GM13976 (cell line): ENCODE measurements at regions not wholly inside any gene's neighbourhood (a gene's known extent, or its start where the extent isn't known, plus 50 kb on each side); places are given as distances from the start of the nearest gene placed in this dataset.

Experiments
- DNase-seq: peaks from one replicate; pipeline ENCODE4 v3.0.0; 2012; ENCODE audit warnings: low spot score
- in situ Hi-C: fragments of 300-500 bp; cut with MboI; formaldehyde crosslinking; loops from one replicate; pipeline ENCODE4 v1.12.0; 2022; ENCODE audit warnings: low sequenced_read_pairs, mixed read lengths, inconsistent platforms; ENCODE audit not compliant: unreplicated experiment
- TF ChIP-seq, protein P1 (sequence below): IDR thresholded peaks from 2 replicates; pipeline ENCODE4 v1.5.1; 2012; ENCODE audit warnings: borderline replicate concordance, mild to moderate bottlenecking; ENCODE audit not compliant: insufficient read depth; ENCODE audit errors: extremely low read depth, missing control alignments, control extremely low read depth

DNA sequence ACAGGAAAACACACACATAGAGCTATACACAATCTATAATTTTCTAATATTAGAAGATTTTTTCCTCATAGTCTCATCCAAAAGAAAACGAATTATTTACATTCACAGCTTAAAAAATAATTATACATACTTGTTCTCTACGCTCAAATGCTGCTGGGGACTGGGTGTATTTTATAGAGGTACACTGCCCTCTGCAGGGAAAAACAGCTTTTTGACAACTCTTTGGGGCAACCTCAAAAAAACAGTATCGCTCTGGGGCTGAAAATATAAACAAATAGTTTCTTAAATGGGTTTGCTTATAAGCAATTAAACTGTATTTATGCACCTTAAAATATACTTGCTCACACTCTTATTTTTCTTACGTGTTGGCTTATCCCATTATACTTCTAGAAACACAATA lies 261.8 kb upstream of the PSMD7 start:
- TF ChIP-seq, protein P1, sequence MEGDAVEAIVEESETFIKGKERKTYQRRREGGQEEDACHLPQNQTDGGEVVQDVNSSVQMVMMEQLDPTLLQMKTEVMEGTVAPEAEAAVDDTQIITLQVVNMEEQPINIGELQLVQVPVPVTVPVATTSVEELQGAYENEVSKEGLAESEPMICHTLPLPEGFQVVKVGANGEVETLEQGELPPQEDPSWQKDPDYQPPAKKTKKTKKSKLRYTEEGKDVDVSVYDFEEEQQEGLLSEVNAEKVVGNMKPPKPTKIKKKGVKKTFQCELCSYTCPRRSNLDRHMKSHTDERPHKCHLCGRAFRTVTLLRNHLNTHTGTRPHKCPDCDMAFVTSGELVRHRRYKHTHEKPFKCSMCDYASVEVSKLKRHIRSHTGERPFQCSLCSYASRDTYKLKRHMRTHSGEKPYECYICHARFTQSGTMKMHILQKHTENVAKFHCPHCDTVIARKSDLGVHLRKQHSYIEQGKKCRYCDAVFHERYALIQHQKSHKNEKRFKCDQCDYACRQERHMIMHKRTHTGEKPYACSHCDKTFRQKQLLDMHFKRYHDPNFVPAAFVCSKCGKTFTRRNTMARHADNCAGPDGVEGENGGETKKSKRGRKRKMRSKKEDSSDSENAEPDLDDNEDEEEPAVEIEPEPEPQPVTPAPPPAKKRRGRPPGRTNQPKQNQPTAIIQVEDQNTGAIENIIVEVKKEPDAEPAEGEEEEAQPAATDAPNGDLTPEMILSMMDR = no peak
- no peak for DNase-seq
- in situ Hi-C loops = no loop called here

DNA sequence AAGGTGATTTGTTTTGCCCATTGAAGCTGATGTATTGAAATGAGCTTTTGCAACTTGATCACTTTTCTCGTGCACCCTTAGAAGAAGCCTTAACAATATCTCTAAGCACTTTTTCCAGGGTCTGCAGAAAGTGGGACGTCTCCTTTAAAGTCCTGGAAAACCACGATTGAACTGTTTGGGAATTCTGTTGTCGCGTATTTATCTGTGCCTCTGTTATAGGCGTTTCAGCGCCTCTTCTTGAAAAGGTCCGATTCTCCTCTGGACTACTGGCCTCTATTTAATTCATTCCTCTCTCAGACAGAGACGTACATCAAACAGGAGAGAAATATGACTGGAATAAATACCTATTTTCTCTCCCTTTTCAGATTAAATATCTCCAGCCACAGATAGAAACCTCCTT lies 262.4 kb upstream of the PSMD7 start:
- DNase-seq = no peak
- in situ Hi-C loops = no loop called here

DNA sequence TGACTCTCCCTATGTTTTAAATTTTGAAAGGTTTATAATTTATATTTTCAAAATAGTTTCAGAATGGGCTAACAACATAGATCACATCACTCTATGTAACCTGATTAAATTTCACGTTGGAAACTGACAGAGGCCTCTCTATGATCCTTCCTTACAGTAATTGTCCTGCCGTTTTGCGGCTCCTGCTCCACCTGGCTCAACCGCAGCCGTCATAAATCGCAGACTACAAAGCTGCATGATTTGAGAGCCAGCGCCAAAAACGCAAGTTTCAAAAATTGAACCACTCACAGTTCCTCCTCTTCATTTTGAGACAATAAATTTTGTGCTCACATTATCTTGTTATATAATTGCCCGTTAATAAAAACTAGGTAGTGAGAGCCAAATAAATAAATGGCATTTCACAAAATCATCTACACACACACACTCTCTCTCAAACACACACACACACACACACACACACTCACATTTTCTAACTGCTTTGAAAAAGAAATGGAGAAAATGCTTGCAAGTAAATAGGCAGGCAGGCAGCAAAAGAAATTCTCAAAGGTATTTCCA lies 263.1 kb upstream of the PSMD7 start:
- TF ChIP-seq, protein P1 = no peak
- in situ Hi-C loops = no loop called here
- DNase-seq = no peak

More for the DNA sequence above, 262.4 kb upstream of the PSMD7 start:
- TF ChIP-seq, protein P1 = no peak

DNA sequence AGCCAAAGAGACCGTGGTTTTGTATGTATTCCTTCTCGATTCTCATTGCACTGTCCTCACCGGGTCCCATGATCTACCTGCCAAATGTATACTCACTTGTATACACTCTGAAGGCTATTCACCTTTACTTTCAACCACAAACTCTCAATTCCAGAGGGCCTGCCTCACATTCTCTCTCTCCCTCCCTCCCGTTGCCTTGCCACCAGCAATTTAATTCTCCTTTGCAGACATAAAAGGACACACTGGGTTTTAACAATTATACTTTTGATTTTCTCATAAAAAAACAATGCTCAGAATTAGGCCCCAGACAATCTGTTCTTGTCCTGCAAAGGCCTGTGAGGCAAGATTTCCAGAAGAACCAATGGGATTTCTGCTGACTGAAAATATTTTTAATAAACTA lies 265.1 kb upstream of the PSMD7 start:
- DNase-seq = no peak
- in situ Hi-C loops = no loop called here
- TF ChIP-seq, protein P1 = no peak

DNA sequence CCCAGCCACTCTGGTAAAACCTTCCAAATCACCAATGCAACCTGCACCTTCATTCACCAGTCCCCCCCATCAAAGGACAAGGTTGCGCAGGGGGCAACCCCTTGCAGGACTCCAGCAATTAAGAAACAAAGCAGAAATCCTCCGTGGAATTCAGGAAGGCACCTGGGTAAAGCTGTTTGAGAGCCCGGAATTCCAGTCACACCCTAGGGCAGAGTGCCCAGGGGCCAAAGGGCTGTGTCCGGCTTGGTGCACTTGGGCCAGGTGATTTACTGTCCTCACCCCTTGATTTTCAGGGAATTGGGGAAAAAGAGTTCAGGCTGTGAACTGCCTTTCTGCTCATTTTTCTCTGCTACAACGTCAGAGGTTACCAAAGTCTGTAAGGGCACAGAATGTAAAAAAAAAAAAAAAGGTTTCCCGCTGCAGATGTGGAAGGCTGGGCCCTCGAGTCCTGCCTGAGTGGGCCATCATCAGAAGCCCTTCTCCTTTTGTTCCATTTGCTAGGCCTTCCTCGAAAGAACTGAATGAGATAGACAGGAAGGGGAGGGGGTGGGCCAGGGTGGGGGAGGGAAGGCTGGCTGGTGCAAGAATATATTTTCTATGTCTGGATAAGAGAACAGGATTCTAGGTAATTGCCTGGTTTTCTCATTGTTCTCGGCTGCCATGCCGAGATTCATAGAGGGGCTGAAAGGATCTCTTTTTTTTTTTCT lies 266.5 kb upstream of the PSMD7 start:
- DNase-seq = no peak
- TF ChIP-seq, protein P1 = no peak
- in situ Hi-C loops = no loop called here

DNA sequence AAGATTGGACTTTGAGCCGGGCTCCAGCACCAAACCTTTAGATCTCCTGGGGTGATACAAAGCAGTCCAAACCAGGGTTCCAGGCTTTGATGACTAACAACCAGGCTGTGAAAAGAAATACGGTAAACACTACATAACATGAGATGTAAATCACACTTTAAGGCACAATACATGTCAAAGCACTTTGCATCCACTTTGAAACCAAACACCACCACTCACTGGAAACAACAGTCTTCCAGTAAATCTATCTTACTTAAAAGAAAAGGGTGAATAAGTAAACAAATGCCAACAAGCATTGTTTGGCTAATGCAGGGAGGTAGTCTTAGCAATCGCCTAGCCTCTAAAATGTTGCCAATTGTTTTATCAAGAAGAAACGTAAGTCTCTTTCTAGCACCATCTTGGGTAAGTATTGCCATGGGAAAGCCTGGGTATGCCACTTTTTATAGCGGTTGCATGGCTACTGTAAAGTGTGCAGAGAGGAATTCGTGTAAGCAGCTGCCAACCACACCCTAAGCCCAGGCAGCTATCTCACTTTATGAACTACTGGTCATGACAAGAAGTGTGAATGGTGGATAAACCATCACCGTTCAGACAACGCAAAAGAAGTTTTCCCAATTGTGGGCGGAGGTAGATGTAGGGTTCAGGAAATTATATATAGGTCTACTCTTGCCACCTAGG lies 267.4 kb upstream of the PSMD7 start:
- TF ChIP-seq, protein P1 = no peak
- no peak for DNase-seq
- in situ Hi-C loops = no loop called here
